ENCODE measurements at regions not wholly inside any gene's neighbourhood (a gene's known extent, or its start where the extent isn't known, plus 50 kb on each side); places are given as distances from the start of the nearest gene placed in this dataset.

DNA sequence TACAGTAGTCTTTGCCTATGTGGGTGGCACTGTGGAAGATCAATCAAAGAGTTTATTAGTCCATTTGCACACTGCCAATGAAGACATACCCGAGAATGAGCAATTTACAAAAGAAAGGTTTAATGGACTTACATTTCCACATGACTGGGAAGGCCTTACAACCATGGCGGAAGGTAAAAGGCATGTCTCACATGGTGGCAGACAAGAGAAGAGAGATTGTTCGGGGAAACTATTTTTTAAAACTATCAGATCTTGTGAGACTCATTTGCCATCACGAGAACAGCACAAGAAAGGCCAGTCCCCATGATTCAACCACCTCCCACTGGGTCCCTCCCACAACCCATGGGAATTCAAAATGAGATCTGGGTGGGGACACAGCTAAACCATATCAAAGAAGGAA, 432.1 kb downstream of the ZFHX3 start:
- Mint-ChIP-seq H3K27me3 (ENCODE audit: insufficient read depth) (no peaks in the 10 kb centered on the region; the same call in 1 of the 2 replicates), H3K36me3 (ENCODE audit: low read depth) (0 out of 2 replicates have a peak, but pooled peaks cover 7% of the 10 kb centered on the region), H3K4me3 (no peak overlapping the region), H3K4me1 (ENCODE audit: low read depth) (no peaks in the 10 kb centered on the region; the same call in 1 of the 2 replicates), H3K27ac (no peak overlapping the region), H3K9me3 (no peaks in the 10 kb centered on the region)
- TF ChIP-seq, protein P1, sequence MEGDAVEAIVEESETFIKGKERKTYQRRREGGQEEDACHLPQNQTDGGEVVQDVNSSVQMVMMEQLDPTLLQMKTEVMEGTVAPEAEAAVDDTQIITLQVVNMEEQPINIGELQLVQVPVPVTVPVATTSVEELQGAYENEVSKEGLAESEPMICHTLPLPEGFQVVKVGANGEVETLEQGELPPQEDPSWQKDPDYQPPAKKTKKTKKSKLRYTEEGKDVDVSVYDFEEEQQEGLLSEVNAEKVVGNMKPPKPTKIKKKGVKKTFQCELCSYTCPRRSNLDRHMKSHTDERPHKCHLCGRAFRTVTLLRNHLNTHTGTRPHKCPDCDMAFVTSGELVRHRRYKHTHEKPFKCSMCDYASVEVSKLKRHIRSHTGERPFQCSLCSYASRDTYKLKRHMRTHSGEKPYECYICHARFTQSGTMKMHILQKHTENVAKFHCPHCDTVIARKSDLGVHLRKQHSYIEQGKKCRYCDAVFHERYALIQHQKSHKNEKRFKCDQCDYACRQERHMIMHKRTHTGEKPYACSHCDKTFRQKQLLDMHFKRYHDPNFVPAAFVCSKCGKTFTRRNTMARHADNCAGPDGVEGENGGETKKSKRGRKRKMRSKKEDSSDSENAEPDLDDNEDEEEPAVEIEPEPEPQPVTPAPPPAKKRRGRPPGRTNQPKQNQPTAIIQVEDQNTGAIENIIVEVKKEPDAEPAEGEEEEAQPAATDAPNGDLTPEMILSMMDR (IDR thresholded peaks at IDR 0.05): no peak
- DNase-seq: no peak

DNA sequence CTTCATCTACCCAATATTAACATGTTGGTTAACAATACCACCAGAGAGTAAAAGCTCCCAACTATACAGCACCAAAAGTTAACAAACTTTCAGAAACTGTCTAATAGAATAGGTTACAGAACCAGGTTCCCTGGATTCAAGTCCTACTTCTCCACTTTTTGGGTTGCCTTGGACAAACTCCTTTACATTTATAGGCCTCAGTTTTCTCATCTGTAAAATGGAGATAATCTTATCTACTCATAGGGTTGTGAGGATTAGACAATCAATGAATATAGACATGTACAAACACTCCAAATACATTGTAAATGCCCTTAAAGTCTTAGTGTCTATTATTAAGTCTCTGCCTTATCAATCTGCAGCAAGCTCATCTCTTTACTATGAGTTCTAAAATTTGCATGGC, 435.2 kb downstream of the ZFHX3 start:
- no peaks in the 10 kb centered on the region for H3K9me3 Mint-ChIP-seq
- no peak overlapping the region for H3K4me3 Mint-ChIP-seq
- peaks cover 7% of the 10 kb centered on the region; the same call in 1 of the 2 replicates for H3K36me3 Mint-ChIP-seq (ENCODE audit: low read depth)
- TF ChIP-seq, protein P1 (IDR thresholded peaks at IDR 0.05): no peak
- H3K27me3 Mint-ChIP-seq (ENCODE audit: insufficient read depth): no peaks in the 10 kb centered on the region
- DNase-seq: no peak
- no peak overlapping the region for H3K27ac Mint-ChIP-seq
- H3K4me1 Mint-ChIP-seq (ENCODE audit: low read depth): no peaks in the 10 kb centered on the region; the same call in 1 of the 2 replicates

DNA sequence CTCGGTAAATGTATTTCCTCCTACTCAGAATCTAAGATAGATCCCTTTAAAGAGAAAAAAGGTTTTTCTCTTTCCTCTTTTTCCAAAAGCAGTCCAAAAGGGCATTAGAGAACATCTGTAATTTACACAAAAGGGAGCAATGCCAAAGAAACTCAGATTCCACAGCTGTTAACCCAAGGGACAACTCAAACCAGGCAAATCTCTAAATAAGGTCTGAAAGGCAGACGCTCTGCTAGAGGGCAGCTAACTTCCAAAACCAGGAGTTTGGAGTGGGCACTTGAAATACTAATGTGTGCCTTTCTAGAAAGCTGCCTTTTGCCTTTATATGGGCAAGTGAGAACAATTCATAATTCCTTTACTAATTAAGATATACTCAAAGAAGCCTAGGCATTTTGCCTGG, 435.7 kb downstream of the ZFHX3 start:
- no peaks in the 10 kb centered on the region for H3K9me3 Mint-ChIP-seq
- no peaks in the 10 kb centered on the region for H3K27me3 Mint-ChIP-seq (ENCODE audit: insufficient read depth)
- DNase-seq: no peak
- TF ChIP-seq, protein P1 (IDR thresholded peaks at IDR 0.05): no peak
- H3K4me3 Mint-ChIP-seq: no peak overlapping the region
- no peak overlapping the region for H3K27ac Mint-ChIP-seq
- peaks cover 7% of the 10 kb centered on the region; the same call in 1 of the 2 replicates for H3K36me3 Mint-ChIP-seq (ENCODE audit: low read depth)
- H3K4me1 Mint-ChIP-seq (ENCODE audit: low read depth): no peaks in the 10 kb centered on the region; the same call in 1 of the 2 replicates

DNA sequence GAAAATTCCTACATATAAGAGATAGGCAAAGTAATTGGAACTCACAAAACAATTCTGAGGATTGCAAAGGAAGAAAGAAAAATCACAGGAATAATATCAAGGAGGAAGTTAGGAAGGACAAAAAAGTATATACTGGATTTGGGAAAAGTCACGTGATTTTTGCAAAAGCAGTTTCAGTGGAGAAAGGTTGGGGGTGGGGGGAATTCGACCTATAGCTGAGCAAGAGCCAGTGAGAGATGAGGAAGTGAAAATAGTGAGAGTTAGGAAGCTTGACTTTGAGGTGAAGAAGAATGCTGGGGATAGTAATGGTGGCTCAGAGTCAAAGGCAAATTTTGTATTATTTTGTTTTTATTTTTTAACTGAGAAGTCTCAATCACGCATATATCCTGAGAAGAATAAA, 438.0 kb upstream of the PMFBP1 start:
- Mint-ChIP-seq H3K9me3 (no peaks in the 10 kb centered on the region), H3K4me1 (ENCODE audit: low read depth) (no peaks in the 10 kb centered on the region; the same call in 1 of the 2 replicates), H3K27me3 (ENCODE audit: insufficient read depth) (no peaks in the 10 kb centered on the region), H3K4me3 (no peak overlapping the region), H3K27ac (no peak overlapping the region), H3K36me3 (ENCODE audit: low read depth) (no peaks in the 10 kb centered on the region; the same call in 1 of the 2 replicates)
- no peak for DNase-seq
- TF ChIP-seq, protein P1 (IDR thresholded peaks at IDR 0.05): no peak

DNA sequence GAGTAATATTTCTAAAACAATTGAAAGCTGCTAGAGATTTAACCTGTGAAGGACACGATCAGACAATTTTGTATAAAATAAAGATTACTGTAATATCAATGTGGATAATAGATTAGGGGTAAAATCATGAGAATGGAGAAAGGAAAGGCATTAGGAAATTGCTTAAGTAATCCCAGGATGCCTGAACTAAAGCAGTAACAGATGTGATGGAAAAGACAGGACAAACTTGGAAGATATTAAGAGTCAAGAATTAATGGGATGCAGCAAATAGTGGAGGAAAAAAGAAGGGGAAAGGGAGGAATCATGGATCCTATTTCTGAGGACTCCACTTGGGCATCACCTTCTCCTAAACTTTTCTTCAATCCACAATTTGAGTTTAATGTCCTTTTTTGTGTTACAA, 437.1 kb upstream of the PMFBP1 start:
- H3K4me3 Mint-ChIP-seq: no peak overlapping the region
- TF ChIP-seq, protein P1 (IDR thresholded peaks at IDR 0.05): no peak
- no peaks in the 10 kb centered on the region for H3K27me3 Mint-ChIP-seq (ENCODE audit: insufficient read depth)
- H3K4me1 Mint-ChIP-seq (ENCODE audit: low read depth): no peaks in the 10 kb centered on the region; the same call in 1 of the 2 replicates
- no peaks in the 10 kb centered on the region; the same call in 1 of the 2 replicates for H3K36me3 Mint-ChIP-seq (ENCODE audit: low read depth)
- H3K27ac Mint-ChIP-seq: no peak overlapping the region
- no peaks in the 10 kb centered on the region for H3K9me3 Mint-ChIP-seq
- no peak for DNase-seq

DNA sequence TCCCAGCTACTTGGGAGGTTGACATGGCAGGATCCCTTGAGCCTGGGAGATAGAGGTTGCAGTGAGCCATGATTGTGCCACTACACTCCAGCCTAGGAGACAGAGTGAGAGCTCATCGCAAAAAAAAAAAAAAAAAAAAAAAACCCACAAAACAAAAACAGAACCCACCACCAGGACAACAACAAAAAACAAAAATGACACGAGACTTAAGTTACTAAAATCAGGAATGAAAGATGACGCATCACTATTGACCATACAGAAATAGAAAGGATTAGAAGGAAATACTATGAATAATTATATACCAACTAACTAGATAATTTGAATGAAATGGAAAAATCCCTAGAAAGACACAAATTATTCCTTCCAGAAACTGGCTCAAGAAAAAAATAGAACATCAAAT, 432.4 kb upstream of the PMFBP1 start:
- H3K4me1 Mint-ChIP-seq (ENCODE audit: low read depth): no peaks in the 10 kb centered on the region
- H3K27ac Mint-ChIP-seq: no peak overlapping the region
- H3K36me3 Mint-ChIP-seq (ENCODE audit: low read depth): no peaks in the 10 kb centered on the region; the same call in none of the 2 replicates
- no peaks in the 10 kb centered on the region; the same call in 1 of the 2 replicates for H3K27me3 Mint-ChIP-seq (ENCODE audit: insufficient read depth)
- H3K4me3 Mint-ChIP-seq: no peak overlapping the region
- no peak for DNase-seq
- no peaks in the 10 kb centered on the region for H3K9me3 Mint-ChIP-seq
- TF ChIP-seq, protein P1 (IDR thresholded peaks at IDR 0.05): no peak

Measured in HFFc6 (cell line).